Ammon's horn (tissue), 1 donor: ENCODE measurements at regions not wholly inside any gene's neighbourhood (a gene's known extent, or its start where the extent isn't known, plus 50 kb on each side); places are given as distances from the start of the nearest gene placed in this dataset.

Experiments
- DNase-seq: peaks from one replicate; pipeline ENCODE4 v3.0.0-alpha.2; 2016; ENCODE audit warnings: low spot score

DNA sequence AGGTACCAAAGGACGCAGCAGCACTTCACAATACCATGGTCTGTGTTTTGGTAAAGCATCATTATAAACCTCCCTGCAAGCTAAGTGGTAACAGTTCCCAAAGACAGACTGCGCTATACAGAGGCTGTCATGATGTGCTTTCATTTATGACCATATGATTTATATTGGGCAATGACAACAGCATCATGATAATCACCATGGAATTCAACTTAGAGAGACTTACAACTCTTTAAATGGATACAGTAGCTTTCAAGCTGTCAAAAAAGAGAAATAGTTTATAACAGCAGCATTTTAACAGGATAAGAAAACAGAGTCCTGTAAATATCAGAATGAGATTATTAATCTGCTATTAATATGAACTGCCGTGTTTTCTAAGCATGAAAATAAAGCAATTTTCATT lies 341.7 kb downstream of the GPR37 start:
- DNase-seq = no peak

DNA sequence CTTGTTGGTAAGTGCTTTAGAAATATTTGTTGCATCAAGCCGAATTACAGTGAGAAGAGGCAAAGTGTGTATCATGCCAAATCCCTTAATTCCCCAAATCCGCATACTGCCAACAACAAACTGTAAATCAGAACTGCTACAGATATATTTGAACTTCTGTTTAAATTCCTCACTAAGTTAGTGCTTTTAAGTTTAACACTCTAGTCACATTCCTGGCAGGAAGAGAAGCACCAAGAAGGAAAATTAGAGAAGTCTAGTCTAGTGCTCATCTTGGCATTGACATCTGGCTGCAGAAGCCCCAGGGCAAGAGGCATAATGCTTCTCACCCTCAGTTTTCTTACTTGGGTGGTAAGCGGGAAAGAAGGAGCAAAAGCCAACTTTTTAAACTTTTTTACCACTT lies 343.5 kb downstream of the GPR37 start:
- no peak for DNase-seq

DNA sequence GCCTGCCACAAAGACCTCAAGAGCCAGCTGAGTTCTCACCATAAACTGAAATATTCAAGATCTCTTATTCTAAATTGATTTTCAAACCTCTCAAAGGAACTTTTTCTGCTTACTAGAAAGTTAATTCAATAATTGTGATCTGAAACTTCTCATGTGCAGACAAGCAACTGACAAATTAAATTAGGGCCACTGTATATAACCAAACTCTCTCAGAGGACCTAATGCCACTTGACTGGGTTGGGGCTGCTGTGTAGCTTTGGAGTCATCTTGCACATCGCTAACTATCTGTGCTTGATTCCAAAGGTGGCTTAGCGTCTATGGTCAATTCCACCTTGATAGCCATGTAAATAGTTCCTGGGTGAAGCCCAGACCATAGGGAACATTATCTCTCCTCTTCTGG lies 345.2 kb downstream of the GPR37 start:
- DNase-seq = no peak

DNA sequence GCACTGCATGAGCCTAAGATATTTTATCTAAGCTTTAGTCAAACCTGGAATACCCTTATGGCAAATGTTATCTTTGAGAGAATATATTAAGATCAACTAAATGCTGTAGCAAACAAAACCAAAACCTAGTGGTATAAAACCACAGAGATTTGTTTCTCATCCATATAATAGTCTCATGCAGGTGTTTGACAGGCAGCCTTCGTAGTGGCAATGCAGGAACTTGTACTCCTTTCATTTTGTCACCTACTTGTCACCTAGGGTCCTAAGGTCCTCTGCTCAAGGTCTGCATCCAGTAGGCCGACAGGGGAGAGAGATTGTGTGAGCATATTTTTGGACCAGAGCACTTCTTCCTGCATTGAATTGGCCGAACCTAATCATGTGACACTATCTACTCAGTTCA lies 352.6 kb downstream of the GPR37 start:
- DNase-seq = no peak

DNA sequence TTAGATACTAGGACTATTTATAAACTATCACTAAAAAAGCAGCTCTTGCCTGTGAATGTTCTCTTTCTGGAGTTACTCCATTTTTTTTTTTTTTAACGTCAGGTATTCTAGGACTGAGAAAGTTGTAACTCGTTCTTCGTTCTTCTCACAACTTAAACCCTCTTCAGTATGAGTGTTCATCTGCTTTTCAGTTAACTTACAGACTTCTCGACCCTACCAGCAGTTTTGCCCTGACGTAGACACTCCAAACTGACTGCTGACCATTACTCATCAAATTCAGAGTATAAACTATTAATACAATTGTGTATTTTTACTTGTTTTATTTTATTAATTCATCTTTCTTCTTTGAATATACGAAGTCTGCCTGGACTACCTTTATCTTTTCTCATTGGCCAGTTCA lies 353.1 kb downstream of the GPR37 start:
- no peak for DNase-seq

DNA sequence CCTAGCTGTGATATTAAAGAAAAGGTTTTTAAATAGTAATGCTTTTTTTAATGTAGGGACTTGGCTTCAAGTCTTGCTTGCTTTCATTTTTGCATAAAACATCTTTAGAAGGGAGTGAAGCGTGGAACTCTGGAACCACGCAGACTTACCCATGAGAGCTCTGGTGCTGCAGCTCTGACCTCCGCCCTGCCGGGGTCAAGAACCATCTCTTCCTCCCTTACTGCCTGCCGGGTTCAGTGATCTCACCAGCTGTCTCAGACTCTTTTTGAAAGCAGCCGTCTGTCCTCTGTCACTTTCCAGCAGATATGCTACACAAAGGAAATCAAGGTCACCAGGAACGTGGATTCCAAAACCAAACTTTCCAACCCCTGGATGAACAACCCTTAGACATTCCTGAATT lies 353.8 kb downstream of the GPR37 start:
- DNase-seq = no peak

DNA sequence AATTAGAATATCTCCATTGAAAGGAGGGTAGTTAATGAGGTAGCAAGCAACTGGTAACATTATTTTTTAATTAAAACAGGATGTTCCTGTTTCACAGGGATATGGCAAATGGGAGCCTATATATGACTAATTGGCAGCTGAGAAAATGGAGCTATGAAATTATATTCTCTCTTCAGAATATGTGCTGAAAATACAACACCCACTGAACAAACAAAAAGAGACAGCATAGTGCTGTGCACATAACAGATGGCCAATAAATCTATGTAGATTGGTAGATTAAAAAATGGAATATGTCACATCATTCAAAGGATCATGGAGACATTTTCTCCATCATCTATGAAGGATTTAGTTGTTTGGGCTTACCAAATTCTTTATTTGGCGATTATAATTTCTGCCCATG lies 362.0 kb downstream of the GPR37 start:
- no peak for DNase-seq

DNA sequence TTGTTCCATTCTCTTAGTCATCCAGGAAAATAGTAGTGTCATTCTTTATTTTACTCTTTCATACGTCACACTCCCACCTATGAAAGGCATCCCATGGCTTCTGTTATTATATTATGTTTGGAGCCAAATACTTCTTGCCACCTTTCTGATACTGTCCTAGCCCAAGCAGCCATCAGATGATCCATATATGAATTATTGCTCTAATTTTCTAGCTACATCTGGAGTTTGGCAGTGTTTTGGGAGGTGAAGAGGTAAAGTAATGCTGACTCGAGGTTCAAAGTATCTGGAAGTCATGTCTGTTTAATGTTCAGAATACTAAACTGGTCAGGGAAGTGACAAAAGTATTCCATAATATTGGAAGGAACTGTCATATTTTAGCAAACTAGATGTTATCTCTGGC lies 362.5 kb downstream of the GPR37 start:
- no peak for DNase-seq

DNA sequence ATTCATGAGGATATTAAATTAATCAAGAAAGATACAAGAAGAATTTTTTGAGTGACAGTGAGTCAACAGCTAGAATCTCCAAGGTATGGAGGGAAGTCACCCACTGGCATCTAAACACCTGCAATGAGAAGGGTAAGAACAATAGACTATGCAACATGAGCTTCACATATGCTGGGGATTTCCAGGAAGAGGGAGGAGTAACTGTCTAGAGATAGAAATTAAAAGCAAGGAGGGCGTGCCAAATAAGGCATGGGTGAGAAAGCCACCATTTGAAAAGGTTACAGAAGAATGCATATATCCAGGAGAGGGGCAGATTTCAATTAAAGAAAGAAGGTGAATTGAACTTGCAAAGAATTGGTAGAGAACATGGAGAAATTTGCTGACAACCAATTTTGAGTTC lies 365.7 kb downstream of the GPR37 start:
- DNase-seq = no peak

DNA sequence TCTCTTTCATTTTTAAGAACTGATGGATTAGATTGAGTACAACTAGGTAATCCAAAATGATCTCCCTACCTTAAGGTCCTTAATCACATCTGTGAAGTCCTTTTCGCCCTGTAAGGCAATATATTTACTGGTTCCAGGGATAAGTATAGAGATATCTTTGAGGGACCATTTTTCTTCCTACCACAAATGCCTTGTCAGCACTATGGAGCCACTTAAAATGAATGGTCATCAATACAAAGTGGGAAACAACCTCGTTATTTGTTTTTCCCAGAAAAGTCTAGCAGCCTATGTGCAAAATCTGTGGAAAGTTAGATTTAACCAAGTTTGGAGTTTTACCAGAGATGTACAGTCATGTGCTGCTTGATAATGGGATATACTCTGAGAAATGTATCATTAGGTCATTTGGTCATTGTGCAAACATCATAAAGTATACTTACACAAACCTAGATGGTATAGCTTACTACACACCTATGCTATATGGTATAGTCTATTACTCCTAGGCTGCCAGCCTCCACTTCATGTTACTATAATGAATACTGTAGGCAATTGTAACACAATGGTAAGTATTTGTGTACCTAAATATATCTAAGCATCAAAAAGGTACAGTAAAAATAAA lies 366.2 kb upstream of the TMEM229A start:
- DNase-seq = no peak

DNA sequence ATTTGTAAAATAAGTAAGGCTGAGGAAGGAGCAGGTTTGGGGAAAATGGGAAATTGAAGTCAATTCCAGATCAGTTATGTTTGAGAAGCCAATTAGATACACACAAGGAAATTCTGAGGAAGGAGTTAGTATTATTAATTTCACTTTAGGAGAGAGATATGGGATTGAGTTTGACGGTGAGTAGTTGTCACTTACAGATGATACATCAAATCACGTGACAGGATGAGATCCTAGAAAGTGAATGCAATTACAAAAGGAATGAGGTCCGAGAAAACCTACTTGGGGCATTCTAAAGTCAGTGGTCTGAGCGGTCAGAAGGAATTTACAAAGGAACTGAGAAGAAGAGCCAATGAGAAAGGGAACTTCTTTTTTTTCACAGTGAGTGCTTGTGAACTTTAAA lies 364.3 kb upstream of the TMEM229A start:
- no peak for DNase-seq

DNA sequence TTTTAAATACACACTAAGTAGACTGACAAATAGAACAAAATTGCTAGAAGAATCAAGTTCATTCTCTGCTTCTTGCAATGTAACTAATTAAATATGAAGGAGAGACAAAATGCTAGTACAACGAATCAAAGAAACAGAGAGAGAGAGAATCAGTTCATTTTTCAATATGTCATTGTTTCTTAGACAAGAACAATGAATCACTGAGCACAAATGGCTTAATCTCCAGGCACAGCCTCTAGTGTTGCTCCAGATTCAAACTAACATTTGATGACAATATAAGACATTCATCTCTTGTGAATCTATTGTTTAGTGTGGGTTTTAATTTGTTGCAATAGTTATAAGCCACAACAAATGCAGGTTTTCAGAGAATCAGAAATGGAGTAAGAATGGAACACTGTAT lies 357.4 kb upstream of the TMEM229A start:
- peak; percentile 73 for DNase-seq

DNA sequence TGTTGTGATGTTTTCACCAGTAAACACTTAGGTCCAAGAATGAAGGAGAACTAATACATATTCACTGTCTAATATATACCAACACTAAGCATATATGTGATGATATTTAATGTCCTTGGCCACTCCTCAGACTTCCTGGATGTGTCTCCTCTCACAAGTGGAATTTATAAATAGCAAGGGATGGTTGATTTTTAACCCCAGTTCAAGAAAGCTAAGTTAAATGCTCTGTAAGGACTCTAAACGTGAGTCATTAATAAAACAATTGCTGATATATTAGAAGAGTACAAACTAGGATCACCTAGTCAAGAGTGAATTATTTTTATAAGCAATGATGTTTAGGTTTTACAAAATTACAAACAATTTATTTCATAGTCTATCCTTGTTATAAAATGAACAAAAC lies 355.9 kb upstream of the TMEM229A start:
- DNase-seq = no peak

DNA sequence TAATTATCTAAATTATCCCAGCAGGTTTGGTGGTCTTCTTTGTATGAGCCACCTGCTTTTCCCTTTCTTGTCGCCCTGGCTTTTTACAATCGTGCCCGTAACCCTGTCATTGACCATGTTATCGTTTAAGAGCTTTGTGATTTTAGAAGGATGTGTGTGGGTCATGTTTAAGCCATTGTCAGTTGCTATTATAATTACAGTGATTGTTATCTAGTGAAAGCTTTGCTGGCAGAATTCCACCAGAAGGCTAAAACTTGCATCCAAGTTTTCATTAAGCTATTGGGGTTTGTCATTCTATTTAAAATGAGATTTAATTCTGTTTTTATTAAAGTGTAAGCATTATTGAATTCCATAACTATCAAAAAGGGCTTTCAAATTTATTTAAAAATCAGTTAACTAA lies 354.2 kb upstream of the TMEM229A start:
- DNase-seq = no peak

DNA sequence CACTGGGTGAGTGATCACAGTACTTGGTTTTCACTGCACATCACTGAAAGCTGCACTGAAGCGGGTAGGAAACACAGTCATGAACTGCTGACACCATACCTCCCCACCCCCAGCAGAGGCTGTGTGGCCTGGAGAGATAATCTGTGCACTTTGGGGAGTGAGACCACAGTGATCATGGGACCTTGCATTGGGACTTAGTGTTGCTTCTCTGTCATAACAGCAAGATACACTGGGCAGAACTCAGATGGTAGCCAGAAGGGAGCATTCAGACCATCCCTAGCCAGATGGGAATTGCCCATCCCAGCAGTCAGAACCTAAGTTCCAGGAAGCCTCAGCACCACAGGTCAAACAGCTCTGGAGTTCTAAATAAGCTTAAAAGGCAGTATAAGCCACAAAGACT lies 346.4 kb upstream of the TMEM229A start:
- DNase-seq = no peak

DNA sequence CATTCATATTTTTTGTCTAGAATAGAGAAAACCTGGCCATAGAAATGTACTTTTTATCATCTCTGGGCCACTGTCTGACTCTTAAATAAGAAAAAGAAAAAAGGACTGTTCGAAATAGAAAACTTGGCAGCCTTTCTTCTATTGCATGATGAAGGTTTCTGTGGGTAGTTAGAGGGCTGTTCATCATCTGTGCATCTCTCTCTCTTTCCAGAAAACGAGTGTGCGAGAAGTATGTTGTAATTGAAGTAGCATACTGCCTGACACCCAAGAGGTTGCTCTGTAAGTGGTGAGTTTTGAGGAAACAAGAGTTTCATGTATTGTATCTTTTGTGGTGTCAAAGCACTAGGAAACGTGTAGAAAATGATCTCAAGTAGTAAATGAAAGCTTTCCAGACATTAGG lies 343.2 kb upstream of the TMEM229A start:
- peak; percentile 23 for DNase-seq

DNA sequence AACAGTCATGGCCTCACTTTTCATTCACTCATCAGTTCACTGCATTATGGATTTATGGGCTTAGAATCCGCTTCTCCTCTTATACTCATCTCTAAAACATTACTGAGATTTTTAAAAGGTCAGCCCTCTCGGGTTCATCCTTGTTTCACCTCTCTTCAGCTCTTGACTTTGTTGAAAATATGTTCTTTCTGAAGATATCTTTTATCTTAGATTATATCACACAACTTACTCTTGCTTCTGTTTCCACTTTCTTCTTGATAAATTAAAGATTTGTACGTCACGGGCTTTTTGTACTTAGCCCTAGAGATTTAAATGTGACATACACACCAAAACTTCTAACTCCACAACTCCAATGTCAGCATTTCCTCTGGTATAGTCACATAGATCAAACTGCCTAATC lies 342.5 kb upstream of the TMEM229A start:
- DNase-seq = no peak

DNA sequence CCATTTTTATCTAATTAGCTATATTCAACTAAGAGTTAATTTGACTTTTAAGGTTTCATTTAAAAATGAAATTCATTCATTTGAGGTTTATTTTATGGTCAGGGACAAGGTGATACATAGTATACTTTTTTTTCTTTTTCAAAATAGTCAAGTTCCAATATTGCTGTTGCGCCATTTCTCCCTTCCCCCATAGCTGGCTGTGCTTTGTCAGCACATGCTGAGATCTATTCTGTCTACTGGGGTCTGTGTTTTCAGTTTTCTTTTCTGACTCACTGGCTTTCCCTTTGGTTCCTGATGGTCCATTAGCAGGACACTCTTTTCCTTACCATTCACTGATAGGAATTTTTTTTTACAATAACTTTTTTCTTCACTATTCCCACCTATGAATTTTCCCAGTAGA lies 336.4 kb upstream of the TMEM229A start:
- no peak for DNase-seq

DNA sequence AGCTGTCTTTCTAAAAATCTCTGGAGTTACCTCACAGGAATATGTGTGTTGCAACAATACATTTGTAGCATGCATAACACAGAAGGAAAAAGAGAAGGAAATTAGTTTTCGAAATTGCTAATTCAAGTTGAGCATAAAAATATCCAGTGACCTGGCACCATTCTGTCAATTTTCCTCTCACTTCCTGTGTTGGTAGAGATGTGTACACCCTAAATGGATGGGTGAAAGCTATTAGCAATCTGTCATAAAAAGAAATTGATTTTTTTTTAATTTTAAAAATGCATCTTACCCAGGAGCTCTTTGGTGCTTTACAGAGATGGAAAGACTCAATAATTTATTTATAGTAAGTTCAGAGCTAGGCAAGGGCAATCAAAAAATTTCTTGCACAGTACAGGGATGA lies 333.3 kb upstream of the TMEM229A start:
- no peak for DNase-seq

DNA sequence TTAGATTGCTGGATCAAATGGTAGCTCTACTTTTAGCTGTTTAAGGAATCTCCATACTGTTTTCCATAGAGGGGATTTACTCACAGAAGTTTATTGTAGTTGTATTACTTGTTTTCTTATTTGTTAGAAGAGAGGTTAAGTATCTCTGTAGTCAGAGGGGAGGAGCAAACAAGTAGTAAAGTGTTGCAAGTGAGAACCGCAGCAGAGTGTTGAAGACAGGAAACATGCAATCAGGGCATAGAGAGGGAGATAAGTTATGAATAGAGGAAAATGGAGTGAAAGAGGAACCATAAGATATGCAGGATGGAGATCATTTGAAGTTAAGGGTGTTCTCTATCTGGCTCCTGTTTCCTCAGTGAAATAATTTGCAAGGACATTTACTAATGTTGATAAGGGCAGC lies 331.4 kb upstream of the TMEM229A start:
- DNase-seq = no peak

DNA sequence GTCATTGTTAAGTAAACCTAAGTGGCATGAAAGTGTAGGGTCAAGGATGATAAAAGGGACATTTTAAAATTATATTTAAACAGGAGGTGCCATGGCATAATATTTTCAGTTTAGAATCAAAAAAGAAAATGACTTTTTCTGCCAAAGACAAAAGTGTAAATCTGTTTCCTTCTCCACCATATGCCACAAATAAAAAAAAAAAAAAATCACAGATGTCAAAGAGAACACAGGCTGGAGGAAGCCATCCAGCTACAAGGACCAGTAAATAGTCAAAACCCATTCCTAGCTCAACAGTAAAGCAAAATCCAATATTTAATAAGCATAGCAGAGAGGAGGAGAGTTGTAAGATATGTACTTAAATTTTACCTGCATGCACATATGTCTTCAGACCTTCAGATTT lies 321.3 kb upstream of the TMEM229A start:
- DNase-seq = no peak

DNA sequence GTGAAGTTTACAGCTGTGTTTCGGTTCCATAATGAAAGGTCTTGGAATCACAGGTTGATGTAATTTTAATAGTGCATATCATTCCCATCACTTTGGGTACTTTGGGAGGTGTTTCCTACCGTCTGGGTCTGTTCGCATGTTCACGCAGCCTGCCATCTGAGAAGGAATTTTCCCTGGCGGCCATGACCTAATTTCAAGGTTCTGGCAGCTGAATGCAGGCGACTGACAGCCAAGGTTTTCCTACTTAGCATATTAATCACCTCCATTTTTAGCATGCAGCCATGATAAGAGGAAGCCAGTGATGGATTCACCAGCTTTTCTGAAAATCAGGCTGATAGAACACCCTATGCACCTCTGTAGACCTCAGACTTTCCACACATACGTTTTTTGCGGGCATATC lies 319.1 kb upstream of the TMEM229A start:
- peak; percentile 46 for DNase-seq

DNA sequence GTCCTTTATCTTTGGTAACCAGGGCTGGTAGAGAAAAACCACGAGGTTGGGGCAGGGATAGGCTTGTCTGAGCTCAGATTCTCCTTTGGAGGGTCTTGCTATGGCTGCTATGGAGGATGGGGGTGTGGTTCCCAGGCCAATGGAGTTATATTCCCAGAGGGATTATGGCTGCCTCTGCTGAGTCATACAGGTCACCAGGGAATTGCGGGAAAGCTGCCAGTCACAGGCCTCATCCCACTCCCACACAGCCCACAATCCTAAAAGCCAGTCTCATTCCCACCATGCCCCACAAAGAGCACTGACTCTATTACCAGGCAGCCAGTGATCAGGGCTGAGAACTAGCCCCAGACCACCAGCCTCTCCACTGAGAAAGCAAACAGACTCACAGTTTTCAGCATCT lies 316.6 kb upstream of the TMEM229A start:
- DNase-seq = no peak

DNA sequence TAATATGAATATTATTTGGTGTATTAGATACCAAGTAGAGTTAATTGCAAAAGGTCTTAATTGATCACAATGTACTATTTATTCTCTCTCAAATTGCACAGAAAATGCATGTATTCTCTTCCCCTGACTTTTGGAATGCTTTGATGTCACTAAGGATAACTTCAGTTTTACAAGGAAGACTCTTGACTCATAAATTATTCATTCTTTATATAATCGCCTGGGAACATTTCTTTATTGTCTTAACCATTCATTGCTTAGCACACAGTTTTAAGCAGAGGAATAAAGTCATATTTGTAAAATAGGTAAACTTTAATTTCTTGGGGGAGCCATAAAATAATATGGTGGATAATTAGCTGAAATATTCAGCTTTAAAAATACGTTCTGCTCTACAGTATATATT lies 306.0 kb upstream of the TMEM229A start:
- no peak for DNase-seq
